IMR-90 (cell line): ENCODE measurements at regions not wholly inside any gene's neighbourhood (a gene's known extent, or its start where the extent isn't known, plus 50 kb on each side); places are given as distances from the start of the nearest gene placed in this dataset.

ENCODE experiments used
- ATAC-seq: fragments of 200-7000 bp; cut with Tn5 transposase; 2 replicates; pipeline ENCODE4 v1.9.1; 2020; ENCODE audit warnings: low read depth, mild to moderate bottlenecking, moderate library complexity
- BruUV-seq: library from RNA; stranded (reverse); fragments of 400-500 nt; replicated peaks from 2 replicates; lab custom pipeline; 2021; lab: Mats Ljungman, UMichigan
- CTCF ChIA-PET: fragments of 300-600 bp; formaldehyde crosslinking; extraction: SDS; loops from one replicate; lab custom pipeline; 2021; ENCODE audit warnings: antibody characterized with exemption; lab: Yijun Ruan, JAX
- POLR2A ChIA-PET: fragments of 300-600 bp; sonication (Branson Sonifier 250); formaldehyde crosslinking; loops from one replicate; lab custom pipeline; 2022; ENCODE audit warnings: antibody characterized with exemption; ENCODE audit not compliant: unreplicated experiment; lab: Charles Lee
- DNase-seq: peaks from one replicate; pipeline ENCODE4 v3.0.0; 2013
- H2AFZ ChIP-seq: replicated peaks from 2 replicates; pipeline ENCODE3; 2013; ENCODE audit warnings: low read length, mild to moderate bottlenecking; ENCODE audit not compliant: poor library complexity
- H2AK5ac ChIP-seq: 2 replicates; pipeline ENCODE4 v1.6.1; 2013; ENCODE audit warnings: low read depth, low read length, inconsistent platforms
- H2AK9ac ChIP-seq: replicated peaks from 2 replicates; pipeline ENCODE3; 2013; ENCODE audit warnings: mild to moderate bottlenecking, low read depth, low read length, moderate library complexity; ENCODE audit not compliant: poor library complexity
- H2BK120ac ChIP-seq: 2 replicates; pipeline ENCODE4 v1.6.1; 2013; ENCODE audit warnings: low read depth, low read length, inconsistent platforms
- H2BK15ac ChIP-seq: 3 replicates; pipeline ENCODE4 v1.6.1; 2013; ENCODE audit warnings: low read depth, low read length, inconsistent platforms
- H2BK20ac ChIP-seq: 2 replicates; pipeline ENCODE4 v1.6.1; 2013; ENCODE audit warnings: low read depth, mild to moderate bottlenecking, inconsistent platforms, low read length, moderate library complexity
- H2BK5ac ChIP-seq: 2 replicates; pipeline ENCODE4 v1.6.1; 2013; ENCODE audit warnings: mild to moderate bottlenecking, low read depth, low read length, inconsistent platforms; ENCODE audit not compliant: poor library complexity, severe bottlenecking
- H3K14ac ChIP-seq: replicated peaks from 2 replicates; pipeline ENCODE4 v1.6.1; 2013; ENCODE audit warnings: low read depth, low read length, inconsistent platforms
- H3K18ac ChIP-seq: 2 replicates; pipeline ENCODE4 v1.6.1; 2013; ENCODE audit warnings: low read depth, low read length, control low read depth
- H3K23ac ChIP-seq: 2 replicates; pipeline ENCODE4 v1.6.1; 2013; ENCODE audit warnings: low read depth, low read length, inconsistent platforms
- H3K27ac ChIP-seq: 2 replicates; pipeline ENCODE4 v1.5.1; 2013; ENCODE audit warnings: mild to moderate bottlenecking, control low read depth, low read length; ENCODE audit not compliant: insufficient read depth
- H3K27me3 ChIP-seq: 2 replicates; pipeline ENCODE4 v1.6.1; 2013; ENCODE audit warnings: low read length; ENCODE audit not compliant: control insufficient read depth, insufficient read depth
- H3K36me3 ChIP-seq: 2 replicates; pipeline ENCODE4 v1.6.1; 2013; ENCODE audit warnings: low read length, mixed read lengths; ENCODE audit not compliant: control insufficient read depth, insufficient read depth
- H3K4ac ChIP-seq: 2 replicates; pipeline ENCODE4 v1.6.1; 2013; ENCODE audit warnings: low read depth, low read length, inconsistent platforms
- H3K4me1 ChIP-seq: 2 replicates; pipeline ENCODE4 v1.6.1; 2013; ENCODE audit warnings: low read length, mixed read lengths; ENCODE audit not compliant: control insufficient read depth, insufficient read depth
- H3K4me2 ChIP-seq: 2 replicates; pipeline ENCODE4 v1.6.1; 2013; ENCODE audit warnings: low read depth, mild to moderate bottlenecking, control low read depth, low read length, moderate library complexity
- H3K4me3 ChIP-seq: 2 replicates; pipeline ENCODE4 v1.5.1; 2013; ENCODE audit warnings: low read depth, mild to moderate bottlenecking, control low read depth, low read length, moderate library complexity; ENCODE audit not compliant: insufficient read depth
- H3K56ac ChIP-seq: 2 replicates; pipeline ENCODE4 v1.6.1; 2013; ENCODE audit warnings: low read length, inconsistent platforms; ENCODE audit not compliant: insufficient read depth; ENCODE audit errors: extremely low read depth
- H3K79me1 ChIP-seq, 2 experiments: 2 replicates each; pipeline ENCODE4 v1.6.1; 2013; ENCODE audit warnings: low read length in 2 of 2, inconsistent platforms in 1 of 2, low read depth in 1 of 2
- H3K9ac ChIP-seq: 2 replicates; pipeline ENCODE4 v1.6.1; 2013; ENCODE audit warnings: low read depth, low read length, control low read depth
- H3K9me1 ChIP-seq: 2 replicates; pipeline ENCODE4 v1.6.1; 2013; ENCODE audit warnings: low read length, inconsistent platforms; ENCODE audit not compliant: insufficient read depth
- H3K9me3 ChIP-seq: 2 replicates; pipeline ENCODE4 v1.6.1; 2013; ENCODE audit warnings: low read length; ENCODE audit not compliant: control insufficient read depth, insufficient read depth
- H4K20me1 ChIP-seq: 2 replicates; pipeline ENCODE4 v1.6.1; 2013; ENCODE audit warnings: low read length, inconsistent platforms; ENCODE audit not compliant: insufficient read depth
- H4K5ac ChIP-seq: 2 replicates; pipeline ENCODE4 v1.6.1; 2013; ENCODE audit warnings: mild to moderate bottlenecking, low read depth, low read length, control low read depth
- H4K8ac ChIP-seq, 2 experiments: 2 replicates each; pipeline ENCODE4 v1.6.1; 2013; ENCODE audit warnings: low read depth in 2 of 2, low read length in 2 of 2, control low read depth in 1 of 2, inconsistent platforms in 1 of 2
- H4K91ac ChIP-seq: 2 replicates; pipeline ENCODE4 v1.6.1; 2013; ENCODE audit warnings: low read depth, low read length, inconsistent platforms; ENCODE audit not compliant: insufficient read depth
- MAZ ChIP-seq: IDR thresholded peaks from 2 replicates; pipeline ENCODE4 v1.6.1; 2012; ENCODE audit warnings: low read depth, mild to moderate bottlenecking, low read length, improper control_type of control experiment, moderate library complexity, borderline replicate concordance
- POLR2A ChIP-seq: IDR thresholded peaks from 2 replicates; pipeline ENCODE4 v1.6.1; 2012; ENCODE audit warnings: mild to moderate bottlenecking, low read depth, low read length
- WGBS, 2 experiments: methylation state at CpG; one replicate each; pipeline versions ENCODE4 v1.1.5 to v1.1.7; 2013; ENCODE audit warnings: missing lambda C conversion rate in 2 of 2; ENCODE audit not compliant: insufficient read length in 1 of 2; ENCODE audit errors: extremely low coverage in 2 of 2; 5-methylcytosine and 5-hydroxymethylcytosine counted together
- dilution Hi-C: fragments of 300-500 bp; cut with HindIII; formaldehyde crosslinking; loops from one replicate; pipeline ENCODE4 v1.14.3; 2018; ENCODE audit warnings: low sequenced_read_pairs; ENCODE audit not compliant: unreplicated experiment
- in situ Hi-C: fragments of 300-500 bp; cut with MboI; formaldehyde crosslinking; loops from 3 replicates; pipeline ENCODE4 v1.14.3; 2019; ENCODE audit warnings: low sequenced_read_pairs, inconsistent platforms, mixed read lengths
- intact Hi-C: fragments of 100-400 bp; cut with micrococcal nuclease; formaldehyde crosslinking; loops from 2 replicates; pipeline ENCODE4 v1.10.0; 2022

DNA sequence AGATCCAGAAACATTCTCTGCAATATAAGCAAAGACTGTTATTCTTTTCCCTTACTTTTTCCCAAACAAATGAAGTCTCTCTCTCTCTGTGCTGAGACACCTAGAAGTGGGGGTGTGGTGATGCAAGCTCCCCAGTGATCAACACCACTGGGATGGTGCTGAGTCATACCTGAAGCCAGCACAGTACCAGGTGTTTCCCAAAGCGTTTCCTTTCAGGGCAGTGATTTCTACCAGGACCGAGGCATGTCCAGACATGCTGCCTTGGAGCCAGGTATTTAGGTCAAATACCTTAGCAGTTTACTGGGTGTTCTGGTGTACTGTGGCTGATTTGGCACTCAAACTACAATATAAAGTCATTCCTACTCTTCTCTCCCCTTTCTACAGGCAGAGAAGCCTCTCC lies 726.5 kb downstream of the FAM133A start:
- BruUV-seq, result no TSS peak
- Histone ChIP-seq H2AFZ (no peak overlapping the region), H3K36me3 (no peaks in the 10 kb centered on the region), H2BK20ac (no peak overlapping the region), H3K4me1 (no peaks in the 10 kb centered on the region), H2AK9ac (no peak overlapping the region), H3K4me3 (no peak overlapping the region), H2AK5ac (no peak overlapping the region), H3K23ac (no peak overlapping the region), H3K4me2 (no peak overlapping the region), H4K8ac (no peak overlapping the region), H3K27me3 (no peaks in the 10 kb centered on the region), H3K27ac (no peak overlapping the region), H3K9me1 (no peaks in the 10 kb centered on the region), H3K4ac (no peak overlapping the region), H3K9me3 (no peaks in the 10 kb centered on the region; the same call in 1 of the 2 replicates), H3K56ac (no peak overlapping the region), H3K9ac (no peak overlapping the region), H4K5ac (no peak overlapping the region), H4K20me1 (no peaks in the 10 kb centered on the region), H3K14ac (no peak overlapping the region), H2BK120ac (no peak overlapping the region), H4K91ac (no peak overlapping the region), H3K79me1 (no peaks in the 10 kb centered on the region), H3K18ac (no peak overlapping the region), H2BK5ac (no peak overlapping the region), H2BK15ac (no peak overlapping the region)
- TF ChIP-seq POLR2A, result no peak
- TF ChIP-seq MAZ, result no peak
- ATAC-seq (no peak), DNase-seq (no peak)
- no CpG with 5 or more reads among the region's 2 CpGs for WGBS, 2 experiments
- ChIA-PET CTCF (no interaction called here), POLR2A (no interaction called here)
- intact Hi-C loops (no loop called here), in situ Hi-C loops (no loop called here), dilution Hi-C loops (no loop called here)
